CD4-positive, CD25-positive, alpha-beta regulatory T cell (primary cell): ENCODE measurements at regions not wholly inside any gene's neighbourhood (a gene's known extent, or its start where the extent isn't known, plus 50 kb on each side); places are given as distances from the start of the nearest gene placed in this dataset.
"Not testable (repeated sequence)": the region's sequence is repeated elsewhere in the genome, so short reads cannot be mapped to it uniquely, and the experiment has no call there.

Source experiments
- ATAC-seq, 2 donors: fragments of 150-1000 bp; cut with Tn5 transposase; one replicate each; pipeline ENCODE4 v1.10.0; 2021; ENCODE audit warnings: low read depth in 2 of 2, moderate number of reproducible peaks in 2 of 2, moderate library complexity in 1 of 2
- DNase-seq, 3 donors: peaks; one replicate each; pipeline versions ENCODE4 v3.0.0 to v3.0.0-alpha.2; 2012 to 2022; ENCODE audit warnings: mixed read lengths in 1 of 3
- H3K27ac ChIP-seq: one replicate; pipeline ENCODE4 v1.7.0; 2013; ENCODE audit warnings: mild to moderate bottlenecking, low read length; ENCODE audit not compliant: insufficient read depth, poor library complexity, severe bottlenecking
- H3K27me3 ChIP-seq: one replicate; pipeline ENCODE4 v1.7.0; 2013; ENCODE audit warnings: low read length; ENCODE audit not compliant: control insufficient read depth, insufficient read depth
- H3K36me3 ChIP-seq: one replicate; pipeline ENCODE4 v1.7.0; 2013; ENCODE audit warnings: mild to moderate bottlenecking, low read length, moderate library complexity; ENCODE audit not compliant: control insufficient read depth, insufficient read depth
- H3K4me1 ChIP-seq: 2 replicates; pipeline ENCODE4 v1.7.0; 2013; ENCODE audit warnings: mild to moderate bottlenecking, low read length; ENCODE audit not compliant: insufficient read depth, control insufficient read depth, poor library complexity, severe bottlenecking
- H3K4me3 ChIP-seq: one replicate; pipeline ENCODE4 v1.7.0; 2013; ENCODE audit warnings: low read depth, mild to moderate bottlenecking, low read length, moderate library complexity
- H3K9me3 ChIP-seq, 2 experiments: 1 replicate in 1 of 2; 2 replicates in 1 of 2; pipeline ENCODE4 v1.7.0; 2013; ENCODE audit warnings: low read length in 2 of 2, mild to moderate bottlenecking in 1 of 2, moderate library complexity in 1 of 2; ENCODE audit not compliant: control insufficient read depth in 2 of 2
- H3K27ac Mint-ChIP-seq, 3 donors: one replicate each; pipeline ENCODE4 v1.8.0; 2020 to 2022; ENCODE audit warnings: mild to moderate bottlenecking in 3 of 3, mixed read lengths in 3 of 3, moderate library complexity in 2 of 3
- H3K27me3 Mint-ChIP-seq: one replicate; pipeline ENCODE4 v1.8.0; 2022; ENCODE audit warnings: mild to moderate bottlenecking, mixed read lengths
- H3K36me3 Mint-ChIP-seq: one replicate; pipeline ENCODE4 v1.8.0; 2020; ENCODE audit warnings: mixed read lengths
- H3K4me1 Mint-ChIP-seq, 4 donors: one replicate each; pipeline ENCODE4 v1.8.0; 2020 to 2022; ENCODE audit warnings: mixed read lengths in 4 of 4, mild to moderate bottlenecking in 1 of 4
- H3K4me3 Mint-ChIP-seq, 4 donors: one replicate each; pipeline ENCODE4 v1.8.0; 2020 to 2022; ENCODE audit warnings: mild to moderate bottlenecking in 4 of 4, mixed read lengths in 4 of 4, moderate library complexity in 3 of 4
- H3K9me3 Mint-ChIP-seq, 7 donors: one replicate each; pipeline ENCODE4 v1.8.0; 2020 to 2022; ENCODE audit warnings: mixed read lengths in 7 of 7, mild to moderate bottlenecking in 3 of 7, moderate library complexity in 2 of 7

DNA sequence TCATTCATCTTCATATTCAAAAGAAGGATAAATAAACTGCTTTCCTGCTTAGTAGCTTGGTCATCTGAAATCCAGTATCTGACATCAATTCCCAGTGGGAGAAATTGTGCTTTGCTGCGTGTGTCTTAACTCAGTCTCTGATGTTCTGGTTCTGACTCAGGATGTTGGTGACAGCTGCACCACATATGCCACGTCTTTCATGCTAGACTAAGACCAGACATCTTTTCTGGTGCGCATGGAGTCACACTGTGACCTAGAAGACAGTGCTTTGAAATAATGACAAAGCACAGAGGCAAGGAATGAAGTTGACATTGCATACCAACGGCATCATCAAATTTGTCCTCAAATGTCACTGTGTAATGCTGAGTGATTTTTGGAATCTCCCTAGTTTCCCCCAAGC lies 308.8 kb upstream of the PLGLB1 start:
- not testable (repeated sequence) for DNase-seq, H3K9me3 Mint-ChIP-seq, H3K27ac ChIP-seq, H3K36me3 ChIP-seq, H3K36me3 Mint-ChIP-seq, H3K9me3 ChIP-seq, H3K4me1 ChIP-seq, H3K4me3 ChIP-seq, H3K27me3 ChIP-seq, H3K27me3 Mint-ChIP-seq
- H3K27ac Mint-ChIP-seq, result peak overlapping the region; percentile 10 to 54 (median 34)
- H3K4me3 Mint-ChIP-seq, result peak overlapping the region in 1 of 4 donors; percentile 79
- H3K4me1 Mint-ChIP-seq, result peaks cover 0 to 26% (median 5%) of the 10 kb centered on the region in 4 donors
- peak; percentile 62 for ATAC-seq

DNA sequence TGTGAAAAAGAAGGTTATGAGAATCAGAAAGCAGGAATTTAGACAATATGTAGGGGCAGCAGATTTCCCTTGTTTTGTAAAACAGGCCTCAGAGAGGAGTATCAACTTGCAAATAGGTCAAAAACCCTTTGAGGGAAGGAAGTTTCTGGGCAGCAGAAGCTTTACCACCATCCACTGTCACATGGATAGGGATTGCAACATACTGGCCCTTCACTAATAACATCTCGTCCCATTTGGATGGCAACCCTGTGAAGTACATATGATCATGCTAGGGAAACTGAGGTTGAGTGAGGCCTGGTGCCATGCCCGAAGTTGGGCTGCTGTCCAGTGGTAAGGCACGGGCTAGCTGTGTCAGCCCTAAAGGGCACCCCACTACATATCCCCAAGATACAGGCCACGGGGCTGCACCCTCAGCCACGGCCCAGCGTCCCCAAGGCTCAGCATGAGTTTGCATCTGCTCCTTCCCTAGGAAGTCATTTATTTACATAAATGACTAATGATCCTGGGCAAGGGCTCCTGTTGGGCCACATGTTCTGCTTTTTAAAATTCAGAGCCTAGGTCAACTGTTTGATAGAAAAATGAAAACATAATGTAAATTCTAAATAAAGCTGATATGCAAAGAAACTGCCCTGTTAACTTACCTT lies 310.4 kb upstream of the PLGLB1 start:
- not testable (repeated sequence) for H3K36me3 Mint-ChIP-seq, ATAC-seq, H3K27ac Mint-ChIP-seq, H3K4me3 Mint-ChIP-seq, H3K27me3 ChIP-seq, H3K36me3 ChIP-seq, H3K27ac ChIP-seq, H3K9me3 ChIP-seq, H3K4me3 ChIP-seq, DNase-seq, H3K4me1 ChIP-seq, H3K9me3 Mint-ChIP-seq, H3K27me3 Mint-ChIP-seq
- H3K4me1 Mint-ChIP-seq, result peaks cover 0 to 24% (median 9%) of the 10 kb centered on the region in 4 donors

DNA sequence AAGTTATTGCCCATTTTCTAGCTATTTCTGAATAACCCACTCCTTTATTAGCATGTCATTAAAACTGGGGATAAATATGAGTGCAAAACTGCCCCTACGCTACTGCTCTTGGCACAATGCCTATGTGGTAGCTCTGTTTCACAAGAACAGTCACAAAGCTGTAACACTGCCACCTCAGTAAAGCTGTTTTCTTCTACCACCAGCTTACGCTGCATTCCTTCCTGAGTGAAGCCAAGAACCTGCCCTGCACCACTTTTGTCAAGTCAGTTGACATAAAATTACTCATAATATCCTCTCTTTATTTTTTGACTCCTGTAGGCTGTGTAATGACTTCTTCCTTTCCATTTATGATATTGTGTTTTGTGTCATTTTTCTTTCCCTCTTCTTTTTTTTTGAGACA lies 313.2 kb upstream of the PLGLB1 start:
- Mint-ChIP-seq H3K4me3 (peak overlapping the region in 1 of 4 donors; percentile 41), H3K27ac (peak overlapping the region in 1 of 3 donors; percentile 74), H3K4me1 (peaks cover 0 to 20% (median 8%) of the 10 kb centered on the region in 4 donors)
- H3K27ac ChIP-seq, H3K27me3 Mint-ChIP-seq, H3K4me1 ChIP-seq, H3K9me3 Mint-ChIP-seq, H3K27me3 ChIP-seq, H3K4me3 ChIP-seq, DNase-seq, H3K9me3 ChIP-seq, H3K36me3 ChIP-seq, H3K36me3 Mint-ChIP-seq: not testable (repeated sequence)
- ATAC-seq, result peak; percentile 34 to 38

DNA sequence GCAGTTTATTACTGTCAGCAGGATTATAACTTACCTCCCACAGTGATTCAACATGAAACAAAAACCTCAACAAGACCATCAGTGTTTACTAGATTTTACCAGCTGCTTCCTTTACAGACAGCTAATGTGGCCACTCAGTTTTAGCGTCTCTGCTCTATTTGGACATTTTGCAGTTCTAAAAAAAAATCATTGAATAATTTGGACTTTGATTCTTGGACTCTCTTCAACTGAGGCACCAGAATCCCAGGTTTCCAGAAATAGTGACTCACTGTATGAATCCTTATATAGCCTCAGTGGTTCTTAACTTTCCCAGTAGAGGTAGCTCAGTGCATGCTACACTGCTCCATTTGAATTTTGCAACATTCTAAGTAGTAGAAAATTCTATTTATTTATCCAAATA lies 317.4 kb upstream of the PLGLB1 start:
- not testable (repeated sequence) for H3K4me3 Mint-ChIP-seq, H3K27me3 Mint-ChIP-seq, H3K9me3 Mint-ChIP-seq, H3K4me3 ChIP-seq, H3K27ac ChIP-seq, H3K36me3 ChIP-seq, H3K27me3 ChIP-seq, H3K36me3 Mint-ChIP-seq, H3K27ac Mint-ChIP-seq, H3K9me3 ChIP-seq, H3K4me1 ChIP-seq
- H3K4me1 Mint-ChIP-seq, result peaks cover 0 to 26% (median 3%) of the 10 kb centered on the region in 4 donors
- ATAC-seq (peak in 1 of 2 donors; percentile 36), DNase-seq (peak in 1 of 3 donors; percentile 48)

DNA sequence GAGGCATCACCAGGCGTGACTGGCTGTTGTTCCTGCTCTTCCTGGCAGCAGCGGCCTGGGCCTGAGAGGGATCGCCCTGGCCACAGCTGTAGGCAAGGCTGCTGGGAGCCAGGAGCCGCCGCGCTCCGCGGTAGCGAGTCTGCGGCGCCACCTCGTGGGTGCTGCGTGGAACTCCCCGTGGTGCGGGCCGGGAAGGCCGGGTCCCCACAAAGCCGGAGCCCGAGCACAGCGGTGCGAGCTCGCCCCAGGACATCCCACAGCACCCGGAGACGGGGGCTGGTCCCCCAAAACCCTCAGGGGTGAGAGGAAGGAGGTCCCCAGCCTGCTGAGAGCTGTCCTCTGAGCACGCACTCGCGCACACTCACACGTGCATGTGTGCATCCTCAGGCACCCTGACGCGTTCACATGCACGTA lies 320.0 kb upstream of the PLGLB1 start:
- H3K9me3 Mint-ChIP-seq, H3K4me1 ChIP-seq, H3K36me3 ChIP-seq, H3K9me3 ChIP-seq, H3K27me3 Mint-ChIP-seq, H3K27ac ChIP-seq, H3K36me3 Mint-ChIP-seq, ATAC-seq, H3K4me3 ChIP-seq, H3K27me3 ChIP-seq, H3K27ac Mint-ChIP-seq, H3K4me3 Mint-ChIP-seq: not testable (repeated sequence)
- H3K4me1 Mint-ChIP-seq, result peaks cover 0 to 18% (median 2%) of the 10 kb centered on the region in 4 donors
- peak; percentile 38 to 60 (median 60) for DNase-seq

DNA sequence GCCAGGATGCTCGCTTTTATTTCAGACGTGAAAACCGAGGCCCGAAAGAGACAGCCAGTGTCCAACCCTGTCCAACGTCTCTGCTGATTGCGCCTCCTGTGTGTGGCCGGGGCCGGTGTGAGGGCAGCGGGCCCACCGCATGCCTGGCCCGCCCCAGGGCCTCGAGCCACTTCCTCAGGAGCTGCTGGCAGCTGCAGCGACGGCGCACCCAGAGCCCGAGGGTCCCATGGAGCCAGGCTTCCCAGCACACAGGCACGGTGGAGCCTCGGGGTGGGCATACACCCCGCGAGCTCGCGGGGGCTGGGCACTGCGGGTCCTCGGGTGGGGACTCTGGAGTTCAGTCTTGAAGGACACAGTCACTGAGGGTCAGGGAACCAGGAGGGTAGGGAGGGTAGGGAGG lies 320.5 kb upstream of the PLGLB1 start:
- DNase-seq, result not testable (repeated sequence)

DNA sequence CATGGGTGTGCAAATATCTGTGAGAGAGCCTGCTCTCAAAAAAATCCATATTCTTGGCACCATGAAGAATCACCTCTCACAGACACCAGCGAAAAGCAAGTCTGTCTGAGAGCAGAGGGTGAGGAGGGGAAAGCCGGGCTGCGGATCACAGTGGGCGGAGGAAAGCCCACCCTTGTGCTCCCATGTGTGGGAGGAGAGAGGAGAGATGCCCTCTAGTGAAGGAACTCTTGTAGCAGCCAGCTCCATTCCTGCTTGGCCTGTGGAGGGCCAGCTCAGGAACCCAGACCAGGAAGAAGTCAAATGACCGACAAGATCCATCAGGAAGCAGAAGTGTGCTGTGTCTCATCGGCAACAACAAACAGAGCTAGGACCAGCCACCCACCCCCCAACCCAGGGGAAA lies 321.7 kb upstream of the PLGLB1 start:
- H3K4me1 ChIP-seq, H3K9me3 ChIP-seq, H3K4me3 Mint-ChIP-seq, H3K9me3 Mint-ChIP-seq, DNase-seq, H3K27me3 Mint-ChIP-seq, H3K27me3 ChIP-seq, H3K4me3 ChIP-seq, H3K36me3 Mint-ChIP-seq, H3K27ac Mint-ChIP-seq, H3K27ac ChIP-seq, ATAC-seq, H3K36me3 ChIP-seq: not testable (repeated sequence)
- peaks cover 0 to 27% (median 0%) of the 10 kb centered on the region in 4 donors for H3K4me1 Mint-ChIP-seq

More for the DNA sequence above, 320.5 kb upstream of the PLGLB1 start:
- not testable (repeated sequence) for H3K27ac Mint-ChIP-seq, H3K27ac ChIP-seq, H3K36me3 ChIP-seq, H3K4me1 ChIP-seq, H3K9me3 ChIP-seq, H3K27me3 Mint-ChIP-seq, H3K9me3 Mint-ChIP-seq, H3K4me3 ChIP-seq, H3K27me3 ChIP-seq, H3K36me3 Mint-ChIP-seq, H3K4me3 Mint-ChIP-seq, ATAC-seq
- peaks cover 0 to 21% (median 0%) of the 10 kb centered on the region in 4 donors for H3K4me1 Mint-ChIP-seq

DNA sequence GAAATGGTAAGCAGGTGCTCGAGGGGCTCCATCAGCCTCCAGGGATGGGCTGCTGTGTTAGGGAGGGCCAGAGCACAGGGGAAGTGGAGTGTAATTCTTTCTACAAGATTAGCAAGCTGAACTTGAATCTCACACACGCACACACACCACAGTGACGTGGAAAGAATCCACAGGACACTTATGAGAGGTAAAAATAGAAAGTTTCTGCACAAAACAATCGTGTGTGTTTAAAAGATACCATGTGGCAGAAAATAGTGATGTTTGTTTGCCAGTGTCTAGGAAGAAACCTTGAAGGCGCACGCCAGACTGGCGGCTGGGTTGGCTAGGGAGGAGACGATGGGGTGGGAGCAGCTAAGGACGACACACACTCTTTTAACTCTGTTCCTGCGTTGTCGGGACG lies 323.6 kb upstream of the PLGLB1 start:
- not testable (repeated sequence) for H3K27me3 Mint-ChIP-seq

More for the DNA sequence above, 323.6 kb upstream of the PLGLB1 start:
- H3K27ac ChIP-seq, DNase-seq, H3K9me3 Mint-ChIP-seq, H3K4me1 ChIP-seq, H3K9me3 ChIP-seq, ATAC-seq, H3K36me3 Mint-ChIP-seq, H3K4me3 ChIP-seq, H3K36me3 ChIP-seq, H3K27ac Mint-ChIP-seq, H3K27me3 ChIP-seq: not testable (repeated sequence)
- Mint-ChIP-seq H3K4me3 (peak overlapping the region in 2 of 4 donors; percentile 32 to 47), H3K4me1 (peaks cover 0 to 25% (median 0%) of the 10 kb centered on the region in 4 donors)
